ENCODE measurements at regions not wholly inside any gene's neighbourhood (a gene's known extent, or its start where the extent isn't known, plus 50 kb on each side); places are given as distances from the start of the nearest gene placed in this dataset.

DNA sequence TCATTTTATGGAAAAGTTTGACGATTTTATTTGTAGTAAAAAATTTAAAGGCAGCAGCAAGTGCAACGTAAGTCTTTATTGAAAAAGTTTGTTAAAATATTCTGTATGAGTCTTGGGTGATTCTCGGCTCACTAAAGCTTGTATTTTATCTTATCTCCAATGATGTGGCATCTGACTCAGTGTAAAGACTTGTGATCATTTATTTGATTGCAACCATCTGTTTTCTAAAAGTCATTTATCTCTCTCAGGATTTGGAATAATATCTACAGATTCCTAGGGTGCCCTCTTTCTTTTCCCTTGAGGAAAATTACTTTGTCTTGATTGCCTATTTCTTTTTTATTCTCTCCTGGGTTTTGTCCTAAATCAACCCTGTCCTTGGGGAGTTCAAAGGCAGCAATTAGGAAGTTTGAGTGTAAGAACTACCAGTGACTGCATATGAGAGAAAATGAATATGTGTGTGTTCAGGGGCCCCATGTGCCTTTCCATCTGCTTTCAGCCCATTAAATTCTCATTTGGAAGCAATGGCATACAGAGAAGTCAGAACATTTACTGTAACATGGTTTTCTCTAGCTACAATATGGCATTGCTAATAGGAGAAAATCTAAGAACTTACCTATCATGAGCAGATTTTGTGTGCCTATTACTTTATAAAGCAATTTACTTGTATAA lies 575.0 kb upstream of the CHRM3 start:
- Histone ChIP-seq H3K27ac (no peak overlapping the region), H3K4me1 (no peaks in the 10 kb centered on the region), H3K9me3 (no peaks in the 10 kb centered on the region), H3K4me3 (no peak overlapping the region), H3K27me3 (no peaks in the 10 kb centered on the region), H3K36me3 (no peaks in the 10 kb centered on the region)
- no peak for DNase-seq
- no peak for ATAC-seq (ENCODE audit: low FRiP score in 2 of 2)
- TF ChIP-seq EP300 (IDR thresholded peaks at IDR 0.05) (no peak), POLR2A (IDR thresholded peaks at IDR 0.05) (no peak), POLR2AphosphoS5 (IDR thresholded peaks at IDR 0.05) (no peak)
- TF ChIP-seq, protein P1, sequence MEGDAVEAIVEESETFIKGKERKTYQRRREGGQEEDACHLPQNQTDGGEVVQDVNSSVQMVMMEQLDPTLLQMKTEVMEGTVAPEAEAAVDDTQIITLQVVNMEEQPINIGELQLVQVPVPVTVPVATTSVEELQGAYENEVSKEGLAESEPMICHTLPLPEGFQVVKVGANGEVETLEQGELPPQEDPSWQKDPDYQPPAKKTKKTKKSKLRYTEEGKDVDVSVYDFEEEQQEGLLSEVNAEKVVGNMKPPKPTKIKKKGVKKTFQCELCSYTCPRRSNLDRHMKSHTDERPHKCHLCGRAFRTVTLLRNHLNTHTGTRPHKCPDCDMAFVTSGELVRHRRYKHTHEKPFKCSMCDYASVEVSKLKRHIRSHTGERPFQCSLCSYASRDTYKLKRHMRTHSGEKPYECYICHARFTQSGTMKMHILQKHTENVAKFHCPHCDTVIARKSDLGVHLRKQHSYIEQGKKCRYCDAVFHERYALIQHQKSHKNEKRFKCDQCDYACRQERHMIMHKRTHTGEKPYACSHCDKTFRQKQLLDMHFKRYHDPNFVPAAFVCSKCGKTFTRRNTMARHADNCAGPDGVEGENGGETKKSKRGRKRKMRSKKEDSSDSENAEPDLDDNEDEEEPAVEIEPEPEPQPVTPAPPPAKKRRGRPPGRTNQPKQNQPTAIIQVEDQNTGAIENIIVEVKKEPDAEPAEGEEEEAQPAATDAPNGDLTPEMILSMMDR (IDR thresholded peaks at IDR 0.05), result no peak
- WGBS, 2 donors, result 65 to 71% methylated on average over 3 of the region's 3 CpGs

DNA sequence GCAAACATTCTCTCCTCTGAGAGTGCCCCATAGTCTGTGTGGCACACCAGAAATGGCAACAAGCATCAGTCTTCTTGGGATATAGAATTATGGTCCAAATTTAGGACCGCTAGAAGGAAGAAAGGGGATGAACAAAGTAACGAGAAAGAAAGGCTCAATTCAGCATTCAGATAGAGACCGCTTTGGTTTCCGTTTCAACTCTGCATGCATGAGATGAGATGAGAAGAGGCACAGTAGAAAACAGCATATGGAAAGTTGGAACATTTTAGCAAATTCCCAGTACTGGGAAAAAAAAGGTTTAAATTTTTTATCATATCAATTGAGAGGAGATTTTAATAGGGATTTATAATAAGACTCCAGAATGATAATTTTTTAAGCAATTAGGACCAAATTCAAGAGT lies 595.5 kb upstream of the CHRM3 start:
- TF ChIP-seq, protein P1 (IDR thresholded peaks at IDR 0.05), result no peak
- no peak for TF ChIP-seq POLR2A (IDR thresholded peaks at IDR 0.05)
- no peak for TF ChIP-seq EP300 (IDR thresholded peaks at IDR 0.05)
- TF ChIP-seq POLR2AphosphoS5 (IDR thresholded peaks at IDR 0.05), result no peak
- DNase-seq (no peak), ATAC-seq (ENCODE audit: low FRiP score in 2 of 2) (no peak)
- H3K27ac ChIP-seq, result no peak overlapping the region
- H3K4me3 ChIP-seq, result no peak overlapping the region
- no peaks in the 10 kb centered on the region for H3K9me3 ChIP-seq
- no peaks in the 10 kb centered on the region for H3K4me1 ChIP-seq
- no peaks in the 10 kb centered on the region for H3K36me3 ChIP-seq
- WGBS, 2 donors, result 91 to 93% methylated on average over 4 of the region's 4 CpGs
- no peaks in the 10 kb centered on the region for H3K27me3 ChIP-seq

DNA sequence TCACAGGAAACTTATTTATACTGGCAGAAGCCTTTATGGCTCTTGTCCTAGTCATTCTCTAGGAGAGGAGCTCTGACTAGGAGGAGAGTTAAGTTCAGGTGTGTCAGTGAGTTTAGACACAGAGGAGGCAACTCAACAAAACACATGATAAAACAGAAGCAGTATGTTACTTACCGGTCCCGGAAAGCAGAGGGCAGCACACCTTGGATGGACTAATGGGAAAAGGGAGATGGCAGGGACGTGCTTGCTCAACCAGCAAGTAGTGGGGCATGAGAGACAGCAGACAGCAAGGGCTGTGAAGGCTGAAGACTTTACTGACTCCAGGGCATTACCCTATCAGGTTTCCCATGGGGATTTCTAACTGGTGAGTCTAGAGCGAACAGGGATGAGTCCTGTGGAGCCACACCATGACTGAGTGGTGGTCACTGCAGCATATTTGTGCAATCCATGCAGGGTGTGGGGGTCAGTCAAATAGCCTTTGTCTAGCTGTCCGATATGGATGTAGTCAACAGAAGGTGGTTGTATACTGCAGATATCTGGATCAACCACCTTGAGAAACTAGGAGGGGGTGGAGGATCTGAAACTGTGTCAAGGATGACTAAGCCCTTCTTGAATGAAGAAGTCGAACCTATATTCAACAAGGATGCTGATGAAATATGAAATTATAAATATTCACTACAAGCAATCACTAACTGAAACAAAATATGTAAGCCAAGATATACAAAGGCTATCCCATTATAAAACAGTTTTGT lies 596.3 kb upstream of the CHRM3 start:
- no peaks in the 10 kb centered on the region for H3K27me3 ChIP-seq
- H3K4me3 ChIP-seq, result no peak overlapping the region
- ATAC-seq (ENCODE audit: low FRiP score in 2 of 2), result no peak
- no peaks in the 10 kb centered on the region for H3K9me3 ChIP-seq
- no peaks in the 10 kb centered on the region for H3K36me3 ChIP-seq
- H3K27ac ChIP-seq, result no peak overlapping the region
- no peaks in the 10 kb centered on the region for H3K4me1 ChIP-seq
- 80 to 81% methylated on average over 6 of the region's 6 CpGs for WGBS, 2 donors
- DNase-seq, result no peak
- TF ChIP-seq POLR2A (IDR thresholded peaks at IDR 0.05), result no peak
- TF ChIP-seq POLR2AphosphoS5 (IDR thresholded peaks at IDR 0.05), result no peak

DNA sequence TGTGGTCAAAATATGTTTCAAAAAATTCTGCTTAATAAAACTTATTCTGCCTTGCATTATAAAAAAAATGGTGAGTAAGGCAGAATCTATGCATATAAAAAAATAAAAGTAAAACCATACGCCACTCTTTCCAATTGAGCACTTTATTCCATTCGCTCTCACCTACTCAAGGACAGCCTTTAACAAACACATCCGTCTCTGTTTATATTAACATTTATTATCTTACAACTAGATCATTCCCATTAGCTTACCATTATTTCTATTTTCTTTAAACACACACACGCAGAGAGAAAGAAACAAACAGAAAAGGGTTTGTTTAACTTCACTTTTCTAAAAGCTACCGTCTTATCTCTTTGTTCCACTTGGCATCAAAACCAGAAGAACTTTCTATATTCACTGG lies 598.9 kb upstream of the CHRM3 start:
- no peaks in the 10 kb centered on the region for H3K4me1 ChIP-seq
- no peaks in the 10 kb centered on the region for H3K27me3 ChIP-seq
- H3K4me3 ChIP-seq, result no peak overlapping the region
- H3K27ac ChIP-seq, result no peak overlapping the region
- TF ChIP-seq EP300 (IDR thresholded peaks at IDR 0.05), result no peak
- no peak for TF ChIP-seq POLR2AphosphoS5 (IDR thresholded peaks at IDR 0.05)
- TF ChIP-seq, protein P1 (IDR thresholded peaks at IDR 0.05), result no peak
- no peak for TF ChIP-seq POLR2A (IDR thresholded peaks at IDR 0.05)
- H3K36me3 ChIP-seq, result no peaks in the 10 kb centered on the region
- WGBS, 2 donors, result 38 to 39% methylated on average over 5 of the region's 5 CpGs
- H3K9me3 ChIP-seq, result no peaks in the 10 kb centered on the region
- ATAC-seq (ENCODE audit: low FRiP score in 2 of 2), result no peak
- no peak for DNase-seq

DNA sequence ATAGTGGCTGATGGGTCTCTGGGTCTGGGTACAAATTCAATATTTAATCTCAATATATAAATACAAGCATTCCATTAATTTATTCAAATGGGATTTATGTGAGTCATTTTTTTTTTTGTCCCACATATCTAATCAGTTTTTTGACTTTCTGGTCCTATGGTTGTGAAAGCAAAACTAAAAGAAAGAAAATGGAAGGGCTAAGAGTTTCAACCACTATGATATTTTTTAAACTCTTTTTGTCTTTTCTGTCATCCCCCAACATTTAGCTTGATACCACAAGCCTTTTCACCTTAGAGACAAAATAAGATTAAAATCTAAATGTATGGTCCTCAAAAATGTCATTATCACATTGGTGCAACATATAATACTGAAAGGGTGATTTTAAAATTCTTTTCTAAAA lies 602.7 kb upstream of the CHRM3 start:
- H3K27me3 ChIP-seq, result no peaks in the 10 kb centered on the region
- H3K4me1 ChIP-seq, result no peaks in the 10 kb centered on the region
- DNase-seq, result no peak
- H3K9me3 ChIP-seq, result no peaks in the 10 kb centered on the region
- TF ChIP-seq POLR2A (IDR thresholded peaks at IDR 0.05) (no peak), POLR2AphosphoS5 (IDR thresholded peaks at IDR 0.05) (no peak), EP300 (IDR thresholded peaks at IDR 0.05) (no peak)
- TF ChIP-seq, protein P1 (IDR thresholded peaks at IDR 0.05), result no peak
- H3K36me3 ChIP-seq, result no peaks in the 10 kb centered on the region
- ATAC-seq (ENCODE audit: low FRiP score in 2 of 2), result no peak
- H3K27ac ChIP-seq, result no peak overlapping the region
- no peak overlapping the region for H3K4me3 ChIP-seq

Measured in upper lobe of left lung (tissue), 6 donors.